H1 (cell line): ENCODE measurements at regions not wholly inside any gene's neighbourhood (a gene's known extent, or its start where the extent isn't known, plus 50 kb on each side); places are given as distances from the start of the nearest gene placed in this dataset.

Source experiments
- CTCF ChIA-PET: fragments of 300-600 bp; sonication (Branson Sonifier 250); formaldehyde crosslinking; loops from one replicate; lab custom pipeline; 2021; ENCODE audit not compliant: partially characterized antibody; lab: Charles Lee
- POLR2A ChIA-PET: fragments of 300-600 bp; sonication (Branson Sonifier 250); formaldehyde crosslinking; loops from one replicate; lab custom pipeline; 2021; ENCODE audit warnings: inconsistent platforms; ENCODE audit not compliant: partially characterized antibody; lab: Charles Lee
- DNase-seq, 2 experiments: peaks; one replicate each; pipeline versions ENCODE4 v3.0.0 to v3.0.0-alpha.2; 2010 to 2022; ENCODE audit warnings: low spot score in 2 of 2, low read depth in 1 of 2, mixed read lengths in 1 of 2
- FAIRE-seq: peaks from 2 replicates; lab custom pipeline; 2011; peaks lifted over from hg19 to GRCh38; lab: Jason Lieb, UNC
- H2AFZ ChIP-seq: 2 replicates; pipeline ENCODE4 v1.8.1; 2012; ENCODE audit warnings: low read length, inconsistent platforms
- H2AK5ac ChIP-seq: 2 replicates; pipeline ENCODE4 v1.6.1; 2013; ENCODE audit warnings: low read depth, low read length
- H2BK120ac ChIP-seq: replicated peaks from 2 replicates; pipeline ENCODE3; 2013; ENCODE audit warnings: low read depth, low read length, inconsistent platforms
- H2BK12ac ChIP-seq: 2 replicates; pipeline ENCODE4 v1.6.1; 2013; ENCODE audit warnings: low read depth, low read length
- H2BK15ac ChIP-seq: 2 replicates; pipeline ENCODE4 v1.6.1; 2013; ENCODE audit warnings: low read length
- H2BK20ac ChIP-seq: 2 replicates; pipeline ENCODE4 v1.6.1; 2013; ENCODE audit warnings: low read length
- H2BK5ac ChIP-seq: 2 replicates; pipeline ENCODE4 v1.6.1; 2013; ENCODE audit warnings: low read depth, low read length
- H3K14ac ChIP-seq: 2 replicates; pipeline ENCODE4 v1.6.1; 2013; ENCODE audit warnings: inconsistent platforms; ENCODE audit not compliant: insufficient read length
- H3K18ac ChIP-seq: 2 replicates; pipeline ENCODE4 v1.6.1; 2013; ENCODE audit warnings: low read length; ENCODE audit errors: extremely low read depth
- H3K23ac ChIP-seq: 2 replicates; pipeline ENCODE4 v1.6.1; 2013; ENCODE audit warnings: inconsistent platforms; ENCODE audit not compliant: insufficient read length
- H3K23me2 ChIP-seq: 2 replicates; pipeline ENCODE4 v1.6.1; 2013; ENCODE audit warnings: low read depth, low read length
- H3K27ac ChIP-seq: 2 replicates; pipeline ENCODE4 v1.6.1; 2011; ENCODE audit warnings: low read depth, low read length, inconsistent platforms
- H3K27me3 ChIP-seq, 4 experiments: replicated peaks in 1 of 4; 1 replicate in 1 of 4; 2 replicates in 3 of 4; pipeline versions ENCODE4 v1.6.1 to v1.8.1; 2011 to 2013; ENCODE audit warnings: low read length in 3 of 4, mild to moderate bottlenecking in 3 of 4, inconsistent platforms in 2 of 4, mixed read lengths in 2 of 4, moderate library complexity in 1 of 4; ENCODE audit not compliant: control insufficient read depth in 3 of 4, insufficient read depth in 3 of 4; ENCODE audit errors: extremely low read depth in 1 of 4
- H3K36me3 ChIP-seq, 4 experiments: 2 replicates each; pipeline versions ENCODE4 v1.6.1 to v1.8.1; 2011 to 2013; ENCODE audit warnings: mild to moderate bottlenecking in 4 of 4, low read length in 3 of 4, moderate library complexity in 2 of 4, control low read depth in 1 of 4, inconsistent platforms in 1 of 4; ENCODE audit not compliant: insufficient read depth in 4 of 4, control insufficient read depth in 2 of 4
- H3K4ac ChIP-seq: replicated peaks from 2 replicates; pipeline ENCODE3; 2013; ENCODE audit warnings: low read length, low read depth, mixed read lengths, inconsistent platforms; ENCODE audit not compliant: insufficient read length
- H3K4me1 ChIP-seq, 4 experiments: replicated peaks in 1 of 4; 1 replicate in 1 of 4; 2 replicates in 3 of 4; pipeline versions ENCODE4 v1.6.1 to v1.8.1; 2011 to 2013; ENCODE audit warnings: low read length in 3 of 4, inconsistent platforms in 2 of 4, mixed read lengths in 1 of 4; ENCODE audit not compliant: insufficient read depth in 4 of 4, control insufficient read depth in 3 of 4
- H3K4me2 ChIP-seq, 2 experiments: 2 replicates each; pipeline versions ENCODE4 v1.6.1 to v1.8.1; 2011 to 2013; ENCODE audit warnings: low read depth in 2 of 2, low read length in 2 of 2, control low read depth in 1 of 2, inconsistent platforms in 1 of 2, mild to moderate bottlenecking in 1 of 2; ENCODE audit not compliant: insufficient read depth in 1 of 2
- H3K4me3 ChIP-seq, 4 experiments: fragments of 200-600, 300-600 bp in 1 of 4; sonication (generic), shearing (Covaris generic), sonication (Bioruptor Twin) in 1 of 4; 2 replicates each; pipeline versions ENCODE4 v1.5.1 to v1.8.1; 2011 to 2016; ENCODE audit warnings: low read length in 4 of 4, low read depth in 3 of 4, control low read depth in 2 of 4, inconsistent platforms in 2 of 4, mild to moderate bottlenecking in 2 of 4, mixed read lengths in 1 of 4, moderate library complexity in 1 of 4; ENCODE audit not compliant: insufficient read depth in 2 of 4; ENCODE audit errors: extremely low read depth in 1 of 4
- H3K56ac ChIP-seq: replicated peaks from 2 replicates; pipeline ENCODE3; 2013; ENCODE audit warnings: low read depth, mild to moderate bottlenecking, mixed read lengths, low read length, inconsistent platforms; ENCODE audit not compliant: insufficient read length
- H3K79me1 ChIP-seq: 2 replicates; pipeline ENCODE4 v1.6.1; 2013; ENCODE audit warnings: low read depth, low read length, control low read depth
- H3K79me2 ChIP-seq, 2 experiments: 2 replicates each; pipeline versions ENCODE4 v1.6.1 to v1.8.1; 2012 to 2013; ENCODE audit warnings: low read length in 2 of 2, mild to moderate bottlenecking in 2 of 2, inconsistent platforms in 1 of 2; ENCODE audit not compliant: insufficient read depth in 2 of 2, control insufficient read depth in 1 of 2
- H3K9ac ChIP-seq, 4 experiments: replicated peaks in 1 of 4; 1 replicate in 1 of 4; 2 replicates in 3 of 4; pipeline versions ENCODE4 v1.6.1 to v1.8.1; 2011 to 2013; ENCODE audit warnings: low read depth in 3 of 4, low read length in 3 of 4, control low read depth in 2 of 4, mild to moderate bottlenecking in 2 of 4, moderate library complexity in 2 of 4, inconsistent platforms in 1 of 4; ENCODE audit errors: extremely low read depth in 1 of 4
- H3K9me3 ChIP-seq, 2 experiments: 2 replicates each; pipeline versions ENCODE4 v1.6.1 to v1.8.1; 2012 to 2013; ENCODE audit warnings: mild to moderate bottlenecking in 2 of 2, moderate library complexity in 2 of 2, control low read depth in 1 of 2, inconsistent platforms in 1 of 2, low read depth in 1 of 2, low read length in 1 of 2, mixed read lengths in 1 of 2; ENCODE audit not compliant: insufficient read depth in 2 of 2
- H4K20me1 ChIP-seq, 2 experiments: replicated peaks in 1 of 2; 2 replicates each; pipeline versions ENCODE3 to v1.8.1; 2011 to 2013; ENCODE audit warnings: inconsistent platforms in 2 of 2, low read length in 2 of 2, mild to moderate bottlenecking in 1 of 2; ENCODE audit not compliant: insufficient read depth in 2 of 2, control insufficient read depth in 1 of 2
- H4K5ac ChIP-seq: 2 replicates; pipeline ENCODE4 v1.6.1; 2013; ENCODE audit warnings: low read length, low read depth, mixed read lengths, inconsistent platforms; ENCODE audit not compliant: insufficient read length
- H4K8ac ChIP-seq: 2 replicates; pipeline ENCODE4 v1.8.0; 2013; ENCODE audit warnings: mild to moderate bottlenecking, moderate library complexity, low read length, inconsistent platforms; ENCODE audit not compliant: insufficient read depth; ENCODE audit errors: extremely low read depth
- H4K91ac ChIP-seq: replicated peaks from 2 replicates; pipeline ENCODE3; 2013; ENCODE audit warnings: low read length, mixed read lengths, inconsistent platforms; ENCODE audit not compliant: insufficient read length
- BCL11A ChIP-seq, 2 experiments: IDR thresholded peaks; one replicate each; pipeline ENCODE4 v1.6.1; 2011; ENCODE audit warnings: low read depth in 2 of 2, low read length in 2 of 2, mild to moderate bottlenecking in 2 of 2
- CBX5 ChIP-seq: fragments of 300-800, 300-1000 bp; sonication (generic); IDR thresholded peaks from 2 replicates; pipeline ENCODE4 v1.7.1; 2016; ENCODE audit warnings: antibody characterized with exemption, low read length, low read depth
- CEBPB ChIP-seq: IDR thresholded peaks from 2 replicates; pipeline ENCODE4 v1.6.1; 2012; ENCODE audit warnings: low read depth, low read length
- CHD1 ChIP-seq: IDR thresholded peaks from 2 replicates; pipeline ENCODE4 v1.6.1; 2012; ENCODE audit warnings: low read depth, low read length, improper control_type of control experiment
- HDAC2 ChIP-seq, 2 experiments: fragments of 300-600 bp in 1 of 2; sonication (generic) in 1 of 2; IDR thresholded peaks; 2 replicates each; pipeline ENCODE4 v1.6.1; 2011 to 2012; ENCODE audit warnings: low read depth in 2 of 2, low read length in 2 of 2, mild to moderate bottlenecking in 2 of 2, moderate library complexity in 2 of 2, borderline replicate concordance in 1 of 2, inconsistent platforms in 1 of 2
- KDM5A ChIP-seq: fragments of 200-600 bp; IDR thresholded peaks from 2 replicates; pipeline ENCODE4 v1.7.1; 2012; ENCODE audit warnings: mild to moderate bottlenecking, low read length, inconsistent platforms, mixed read lengths
- MAFK ChIP-seq: IDR thresholded peaks from 2 replicates; pipeline ENCODE4 v1.6.1; 2012; ENCODE audit warnings: low read depth, mild to moderate bottlenecking, improper control_type of control experiment, low read length
- NANOG ChIP-seq: IDR thresholded peaks from 2 replicates; pipeline ENCODE4 v1.6.1; 2011; ENCODE audit warnings: low read length, low read depth, mild to moderate bottlenecking, inconsistent platforms; ENCODE audit not compliant: insufficient read depth, poor library complexity, severe bottlenecking
- RXRA ChIP-seq: IDR thresholded peaks from 2 replicates; pipeline ENCODE4 v1.6.1; 2011; ENCODE audit warnings: low read depth, mild to moderate bottlenecking, low read length, moderate library complexity; ENCODE audit not compliant: insufficient read depth
- SIX5 ChIP-seq: IDR thresholded peaks from 2 replicates; pipeline ENCODE4 v1.6.1; 2011; ENCODE audit warnings: mild to moderate bottlenecking, low read depth, low read length
- SP2 ChIP-seq: IDR thresholded peaks from 2 replicates; pipeline ENCODE4 v1.6.1; 2012; ENCODE audit warnings: mild to moderate bottlenecking, low read length, inconsistent platforms
- SRF ChIP-seq: IDR thresholded peaks from 2 replicates; pipeline ENCODE4 v1.6.1; 2011; ENCODE audit warnings: mild to moderate bottlenecking, low read depth, low read length, moderate library complexity
- YY1 ChIP-seq: IDR thresholded peaks from 2 replicates; pipeline ENCODE4 v1.6.1; 2011; ENCODE audit warnings: low read depth, mild to moderate bottlenecking, low read length
- WGBS, 2 experiments: shearing (Covaris generic) in 1 of 2; methylation state at CpG; one replicate each; pipeline versions ENCODE4 v1.1.6 to v1.1.7; 2013 to 2015; ENCODE audit warnings: low lambda C conversion rate in 2 of 2, mixed read lengths in 2 of 2, inconsistent platforms in 1 of 2, low coverage in 1 of 2, missing lambda C conversion rate in 1 of 2; ENCODE audit not compliant: insufficient replicate concordance in 2 of 2, insufficient coverage in 1 of 2, insufficient read length in 1 of 2; ENCODE audit errors: extremely low coverage in 1 of 2, missing lambda C conversion rate in 1 of 2; 5-methylcytosine and 5-hydroxymethylcytosine counted together
- TF ChIP-seq, protein P1 (sequence below): IDR thresholded peaks from 2 replicates; pipeline ENCODE4 v1.6.1; 2012; ENCODE audit warnings: inconsistent platforms
- TF ChIP-seq, protein P2 (sequence below): IDR thresholded peaks from 2 replicates; pipeline ENCODE4 v1.6.1; 2012; ENCODE audit warnings: inconsistent platforms

DNA sequence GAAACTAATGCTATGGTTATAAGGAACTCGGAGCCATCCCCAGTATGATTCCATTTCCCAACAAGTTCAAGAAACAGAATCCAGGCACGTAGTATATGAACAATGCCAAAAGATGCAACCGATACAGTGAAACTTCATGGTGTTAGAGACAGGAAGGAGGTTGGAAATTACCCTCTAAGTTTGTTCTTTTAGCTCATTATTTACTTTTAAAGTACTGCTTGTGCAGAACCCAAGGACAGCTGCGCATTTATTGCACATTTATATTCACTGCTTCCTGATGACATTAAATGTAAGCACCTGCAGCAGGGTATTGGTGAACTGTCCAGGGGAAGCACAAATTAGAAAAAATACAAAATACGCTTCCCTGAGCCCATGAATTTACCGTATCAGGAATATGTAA is 63.0 kb upstream of the CYP1B1 start:
- Histone ChIP-seq H3K79me2 (no peaks in the 10 kb centered on the region), H2BK20ac (no peak overlapping the region), H4K5ac (no peak overlapping the region), H2BK5ac (no peak overlapping the region), H3K9ac (no peak overlapping the region), H2AFZ (no peak overlapping the region), H3K36me3 (no peaks in the 10 kb centered on the region), H4K8ac (no peak overlapping the region), H4K20me1 (no peaks in the 10 kb centered on the region), H3K4me3 (no peak overlapping the region), H2BK120ac (no peak overlapping the region), H2BK15ac (no peak overlapping the region), H3K27me3 (no peaks in the 10 kb centered on the region), H4K91ac (no peak overlapping the region), H3K56ac (no peak overlapping the region), H3K79me1 (no peaks in the 10 kb centered on the region), H3K4me1 (no peaks in the 10 kb centered on the region), H3K23ac (no peak overlapping the region), H3K27ac (no peak overlapping the region), H3K14ac (no peak overlapping the region), H3K9me3 (peaks cover 12 to 14% of the 10 kb centered on the region in 2 experiments; a peak in 3 of 4 replicates), H3K18ac (no peak overlapping the region), H3K4me2 (no peak overlapping the region), H3K4ac (no peak overlapping the region), H2BK12ac (no peak overlapping the region), H2AK5ac (no peak overlapping the region), H3K23me2 (no peaks in the 10 kb centered on the region)
- FAIRE-seq (no peak), DNase-seq (no peak)
- ChIA-PET CTCF (interaction anchor here (1.0 to 1.4 kb wide), 2 partner anchors 23 to 63 kb away, joined by 3 to 4 read pairs; partner anchors contain the start of gene CYP1B1), POLR2A (no interaction called here)
- WGBS, 2 experiments, result 93% methylated on average over 6 of the region's 6 CpGs; no CpG with 5 or more reads in 1 of the 2 experiments
- TF ChIP-seq, protein P1, sequence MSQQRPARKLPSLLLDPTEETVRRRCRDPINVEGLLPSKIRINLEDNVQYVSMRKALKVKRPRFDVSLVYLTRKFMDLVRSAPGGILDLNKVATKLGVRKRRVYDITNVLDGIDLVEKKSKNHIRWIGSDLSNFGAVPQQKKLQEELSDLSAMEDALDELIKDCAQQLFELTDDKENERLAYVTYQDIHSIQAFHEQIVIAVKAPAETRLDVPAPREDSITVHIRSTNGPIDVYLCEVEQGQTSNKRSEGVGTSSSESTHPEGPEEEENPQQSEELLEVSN, result no peak
- TF ChIP-seq CEBPB, result no peak
- no peak for TF ChIP-seq BCL11A (IDR thresholded peaks at IDR 0.05; ENCODE audit: low read depth in 2 of 2, low read length in 2 of 2)
- no peak for TF ChIP-seq MAFK
- no peak for TF ChIP-seq HDAC2 (IDR thresholded peaks at IDR 0.05; ENCODE audit: borderline replicate concordance in 1 of 2, low read depth in 2 of 2, low read length in 2 of 2)
- no peak for TF ChIP-seq SRF
- no peak for TF ChIP-seq CBX5
- TF ChIP-seq NANOG, result no peak
- no peak for TF ChIP-seq KDM5A
- TF ChIP-seq RXRA, result no peak
- TF ChIP-seq, protein P2, sequence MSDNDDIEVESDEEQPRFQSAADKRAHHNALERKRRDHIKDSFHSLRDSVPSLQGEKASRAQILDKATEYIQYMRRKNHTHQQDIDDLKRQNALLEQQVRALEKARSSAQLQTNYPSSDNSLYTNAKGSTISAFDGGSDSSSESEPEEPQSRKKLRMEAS, result no peak
- no peak for TF ChIP-seq SIX5
- TF ChIP-seq SP2, result no peak
- no peak for TF ChIP-seq YY1
- TF ChIP-seq CHD1, result no peak
